Chondrocyte (in vitro differentiated cells): ENCODE measurements at regions not wholly inside any gene's neighbourhood (a gene's known extent, or its start where the extent isn't known, plus 50 kb on each side); places are given as distances from the start of the nearest gene placed in this dataset.

Experiments
- DNase-seq: peaks from one replicate; pipeline ENCODE4 v3.0.0; 2021; ENCODE audit warnings: mixed read lengths, low spot score
- H3K27ac Mint-ChIP-seq: one replicate; pipeline ENCODE4 v1.8.0; 2021; ENCODE audit warnings: mild to moderate bottlenecking, moderate library complexity, mixed read lengths; ENCODE audit not compliant: unreplicated experiment
- H3K27me3 Mint-ChIP-seq: 2 replicates; pipeline ENCODE4 v1.8.0; 2021; ENCODE audit warnings: low read depth, mixed read lengths
- H3K36me3 Mint-ChIP-seq: 2 replicates; pipeline ENCODE4 v1.8.0; 2021; ENCODE audit warnings: low read depth, mixed read lengths
- H3K4me1 Mint-ChIP-seq: 2 replicates; pipeline ENCODE4 v1.8.0; 2021; ENCODE audit warnings: low read depth, mild to moderate bottlenecking, mixed read lengths
- H3K4me3 Mint-ChIP-seq: one replicate; pipeline ENCODE4 v1.8.0; 2021; ENCODE audit warnings: mild to moderate bottlenecking, moderate library complexity, mixed read lengths; ENCODE audit not compliant: unreplicated experiment
- H3K9me3 Mint-ChIP-seq: 2 replicates; pipeline ENCODE4 v1.8.0; 2021; ENCODE audit warnings: low read depth, mixed read lengths
- TF ChIP-seq, protein P1 (sequence below): fragments of 200-600 bp; sonication (generic); IDR thresholded peaks from 2 replicates; pipeline ENCODE4 v1.5.0; 2021; ENCODE audit warnings: antibody characterized with exemption, mild to moderate bottlenecking, moderate library complexity

GRCh38 chr14:83764656-83765599 lies 1765.0 kb upstream of the FLRT2 start:
- no peaks in the 10 kb centered on the region for H3K36me3 Mint-ChIP-seq
- H3K27ac Mint-ChIP-seq = no peak overlapping the region
- no peak overlapping the region for H3K4me3 Mint-ChIP-seq
- no peak for DNase-seq
- H3K27me3 Mint-ChIP-seq = no peaks in the 10 kb centered on the region
- H3K4me1 Mint-ChIP-seq = no peaks in the 10 kb centered on the region
- TF ChIP-seq, protein P1, sequence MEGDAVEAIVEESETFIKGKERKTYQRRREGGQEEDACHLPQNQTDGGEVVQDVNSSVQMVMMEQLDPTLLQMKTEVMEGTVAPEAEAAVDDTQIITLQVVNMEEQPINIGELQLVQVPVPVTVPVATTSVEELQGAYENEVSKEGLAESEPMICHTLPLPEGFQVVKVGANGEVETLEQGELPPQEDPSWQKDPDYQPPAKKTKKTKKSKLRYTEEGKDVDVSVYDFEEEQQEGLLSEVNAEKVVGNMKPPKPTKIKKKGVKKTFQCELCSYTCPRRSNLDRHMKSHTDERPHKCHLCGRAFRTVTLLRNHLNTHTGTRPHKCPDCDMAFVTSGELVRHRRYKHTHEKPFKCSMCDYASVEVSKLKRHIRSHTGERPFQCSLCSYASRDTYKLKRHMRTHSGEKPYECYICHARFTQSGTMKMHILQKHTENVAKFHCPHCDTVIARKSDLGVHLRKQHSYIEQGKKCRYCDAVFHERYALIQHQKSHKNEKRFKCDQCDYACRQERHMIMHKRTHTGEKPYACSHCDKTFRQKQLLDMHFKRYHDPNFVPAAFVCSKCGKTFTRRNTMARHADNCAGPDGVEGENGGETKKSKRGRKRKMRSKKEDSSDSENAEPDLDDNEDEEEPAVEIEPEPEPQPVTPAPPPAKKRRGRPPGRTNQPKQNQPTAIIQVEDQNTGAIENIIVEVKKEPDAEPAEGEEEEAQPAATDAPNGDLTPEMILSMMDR = no peak
- no peaks in the 10 kb centered on the region for H3K9me3 Mint-ChIP-seq

DNA sequence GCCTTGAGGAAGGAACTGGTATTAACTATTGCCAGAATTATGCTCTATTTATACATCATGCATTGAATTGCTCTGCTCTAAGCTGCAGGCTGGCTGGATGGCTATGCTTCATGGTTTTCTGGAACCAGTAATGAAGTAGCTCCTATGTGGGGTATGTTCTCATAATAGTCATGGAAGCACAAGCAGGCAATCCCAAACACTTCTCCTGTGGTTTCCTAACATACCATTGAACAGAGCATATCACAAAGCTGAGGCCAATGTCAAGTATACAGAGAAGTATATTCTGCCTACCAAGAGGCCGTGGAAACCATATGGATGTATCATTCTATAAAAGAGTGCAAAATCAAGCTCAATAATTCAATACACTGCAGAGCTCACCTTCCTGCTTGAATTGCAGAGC lies 1752.4 kb upstream of the FLRT2 start:
- peaks cover 2% of the 10 kb centered on the region for H3K9me3 Mint-ChIP-seq
- no peak overlapping the region for H3K4me3 Mint-ChIP-seq
- TF ChIP-seq, protein P1 = no peak
- H3K27me3 Mint-ChIP-seq = no peaks in the 10 kb centered on the region
- H3K27ac Mint-ChIP-seq = no peak overlapping the region
- no peak for DNase-seq
- H3K4me1 Mint-ChIP-seq = peaks cover 6% of the 10 kb centered on the region
- no peaks in the 10 kb centered on the region for H3K36me3 Mint-ChIP-seq

DNA sequence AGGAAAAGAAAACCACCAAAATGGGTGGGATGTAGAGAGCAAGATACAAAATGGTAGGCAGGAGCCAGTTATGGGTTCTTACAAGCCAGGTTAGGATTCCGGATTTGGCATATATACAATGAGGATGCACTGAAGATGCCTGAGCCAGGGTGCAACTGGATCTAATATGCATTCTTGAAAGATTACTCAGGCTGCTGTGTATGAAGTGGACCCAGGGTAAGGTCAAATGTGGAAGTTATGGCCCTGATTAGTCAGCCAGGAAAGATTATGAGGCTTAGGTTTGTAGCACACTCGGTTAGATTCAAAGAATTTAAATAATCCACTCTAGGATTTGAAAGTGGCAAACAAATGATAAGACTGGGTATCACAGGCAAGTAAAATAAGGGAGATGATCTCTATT lies 1750.7 kb upstream of the FLRT2 start:
- TF ChIP-seq, protein P1 = no peak
- peaks cover 3% of the 10 kb centered on the region for H3K9me3 Mint-ChIP-seq
- no peaks in the 10 kb centered on the region for H3K27me3 Mint-ChIP-seq
- H3K27ac Mint-ChIP-seq = no peak overlapping the region
- no peak overlapping the region for H3K4me3 Mint-ChIP-seq
- no peak for DNase-seq
- peaks cover 6% of the 10 kb centered on the region for H3K4me1 Mint-ChIP-seq
- H3K36me3 Mint-ChIP-seq = no peaks in the 10 kb centered on the region

DNA sequence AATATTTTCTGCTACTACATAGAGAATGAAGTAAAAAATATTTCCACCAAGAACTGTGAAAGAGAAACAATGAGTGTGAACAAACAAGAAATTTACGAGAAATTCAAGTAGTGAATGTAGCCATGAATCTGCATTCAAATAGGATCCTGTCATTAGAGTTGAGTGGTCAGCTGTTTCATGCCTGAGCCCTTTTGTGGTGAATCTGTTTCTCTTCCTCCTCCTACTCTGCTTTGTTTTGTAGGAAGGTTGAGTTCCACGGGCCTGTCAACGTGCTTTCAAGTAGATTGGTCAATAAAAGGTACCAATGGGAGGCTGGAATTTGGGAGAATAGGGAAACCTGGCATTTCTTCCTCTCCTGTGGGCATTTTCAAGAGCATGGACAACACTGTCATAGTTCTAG lies 1749.6 kb upstream of the FLRT2 start:
- no peaks in the 10 kb centered on the region for H3K27me3 Mint-ChIP-seq
- H3K4me1 Mint-ChIP-seq = peaks cover 6% of the 10 kb centered on the region
- no peak for DNase-seq
- no peak overlapping the region for H3K27ac Mint-ChIP-seq
- no peaks in the 10 kb centered on the region for H3K36me3 Mint-ChIP-seq
- TF ChIP-seq, protein P1 = no peak
- peaks cover 3% of the 10 kb centered on the region for H3K9me3 Mint-ChIP-seq
- H3K4me3 Mint-ChIP-seq = no peak overlapping the region

DNA sequence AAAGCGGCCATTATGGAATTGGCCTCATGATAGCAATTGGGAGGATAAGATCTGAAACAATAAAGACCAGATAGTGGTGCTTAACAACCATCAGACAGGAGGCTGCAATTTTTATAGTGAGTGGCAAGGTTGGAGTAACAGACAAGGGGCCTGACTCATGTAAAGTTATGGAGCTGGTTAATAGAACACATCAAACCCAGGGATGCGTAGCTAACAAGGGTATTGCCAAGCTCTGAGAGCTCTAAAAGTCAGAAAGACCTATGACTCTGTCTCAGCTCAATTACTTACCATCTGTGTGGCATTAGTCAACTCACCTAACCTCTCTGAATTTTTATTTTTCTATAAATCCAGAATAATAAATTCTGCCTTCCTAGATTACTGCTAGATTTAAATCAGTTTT lies 1731.5 kb upstream of the FLRT2 start:
- Mint-ChIP-seq H3K36me3 (no peaks in the 10 kb centered on the region), H3K4me3 (no peak overlapping the region), H3K4me1 (no peaks in the 10 kb centered on the region), H3K9me3 (peaks cover 5% of the 10 kb centered on the region), H3K27ac (no peak overlapping the region), H3K27me3 (no peaks in the 10 kb centered on the region)
- DNase-seq = no peak
- TF ChIP-seq, protein P1 = no peak
